ENCODE measurements at regions not wholly inside any gene's neighbourhood (a gene's known extent, or its start where the extent isn't known, plus 50 kb on each side); places are given as distances from the start of the nearest gene placed in this dataset.

DNA sequence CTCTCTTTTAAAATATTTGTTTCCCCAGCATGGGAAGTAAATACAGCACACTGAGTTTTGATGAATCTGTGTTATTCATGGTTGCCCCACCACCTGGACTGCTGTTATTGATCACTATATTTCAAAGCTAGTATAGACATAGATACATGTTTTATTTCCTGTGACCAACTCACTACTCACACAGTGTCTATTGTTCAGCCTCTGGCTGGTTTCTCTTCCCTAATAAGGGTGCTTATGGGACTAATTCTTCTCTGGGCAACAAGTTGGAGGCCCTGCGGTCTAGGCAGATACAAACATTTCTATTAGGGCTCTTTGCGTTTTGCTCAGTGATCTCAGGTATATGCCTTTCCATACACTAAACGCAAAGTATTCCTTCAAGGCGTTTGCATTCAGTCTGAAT, 1191.0 kb upstream of the TMEM132C start:
- TF ChIP-seq, protein P1, sequence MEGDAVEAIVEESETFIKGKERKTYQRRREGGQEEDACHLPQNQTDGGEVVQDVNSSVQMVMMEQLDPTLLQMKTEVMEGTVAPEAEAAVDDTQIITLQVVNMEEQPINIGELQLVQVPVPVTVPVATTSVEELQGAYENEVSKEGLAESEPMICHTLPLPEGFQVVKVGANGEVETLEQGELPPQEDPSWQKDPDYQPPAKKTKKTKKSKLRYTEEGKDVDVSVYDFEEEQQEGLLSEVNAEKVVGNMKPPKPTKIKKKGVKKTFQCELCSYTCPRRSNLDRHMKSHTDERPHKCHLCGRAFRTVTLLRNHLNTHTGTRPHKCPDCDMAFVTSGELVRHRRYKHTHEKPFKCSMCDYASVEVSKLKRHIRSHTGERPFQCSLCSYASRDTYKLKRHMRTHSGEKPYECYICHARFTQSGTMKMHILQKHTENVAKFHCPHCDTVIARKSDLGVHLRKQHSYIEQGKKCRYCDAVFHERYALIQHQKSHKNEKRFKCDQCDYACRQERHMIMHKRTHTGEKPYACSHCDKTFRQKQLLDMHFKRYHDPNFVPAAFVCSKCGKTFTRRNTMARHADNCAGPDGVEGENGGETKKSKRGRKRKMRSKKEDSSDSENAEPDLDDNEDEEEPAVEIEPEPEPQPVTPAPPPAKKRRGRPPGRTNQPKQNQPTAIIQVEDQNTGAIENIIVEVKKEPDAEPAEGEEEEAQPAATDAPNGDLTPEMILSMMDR (IDR thresholded peaks at IDR 0.05; ENCODE audit: low read depth, low read length, missing control alignments): no peak

DNA sequence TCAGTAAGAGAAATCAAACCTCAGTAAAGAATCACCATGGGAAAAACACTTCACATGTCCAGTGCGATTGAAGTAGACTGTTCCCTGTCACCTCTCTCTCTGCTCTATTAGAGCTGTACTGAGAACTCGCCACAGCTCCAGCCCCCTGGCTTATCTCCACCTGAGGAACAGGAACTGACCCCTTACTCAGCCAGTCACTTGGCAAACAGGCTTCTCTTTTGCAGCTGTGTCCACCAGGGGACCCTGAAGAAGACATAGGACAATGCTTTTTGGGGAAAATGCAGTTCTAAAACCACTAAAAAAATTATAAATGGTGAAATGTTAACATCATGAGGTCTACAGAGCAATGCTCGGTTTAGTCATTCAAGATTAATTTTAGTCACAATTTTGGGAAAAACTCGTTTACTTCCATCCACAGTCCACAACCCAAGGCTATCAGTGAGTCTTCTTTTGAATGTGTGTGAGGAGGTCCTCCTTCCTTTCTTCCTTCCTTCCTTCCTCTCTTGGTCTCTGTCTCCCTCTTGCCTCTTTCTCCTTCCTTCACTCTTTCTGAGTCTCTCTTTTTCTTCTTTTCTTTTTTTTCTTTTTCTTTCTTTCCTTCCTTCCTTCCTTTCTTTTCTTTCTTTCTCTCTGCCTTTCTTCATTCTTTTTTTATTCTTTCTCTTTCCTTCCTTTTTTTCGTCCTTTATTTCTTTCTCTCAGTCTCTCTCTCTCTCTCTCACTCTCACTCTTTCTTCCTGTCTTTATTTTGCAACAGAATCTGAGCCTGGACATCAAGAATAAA, 1189.5 kb upstream of the TMEM132C start:
- TF ChIP-seq, protein P1 (IDR thresholded peaks at IDR 0.05; ENCODE audit: low read depth, low read length, missing control alignments): no peak
- H3K4me3 ChIP-seq (replicated peaks; ENCODE audit: low read depth, low read length): no peak overlapping the region
- DNase-seq (ENCODE audit: extremely low read depth, low read depth): no peak

More for the DNA sequence above, 1191.0 kb upstream of the TMEM132C start:
- no peak overlapping the region for H3K4me3 ChIP-seq (replicated peaks; ENCODE audit: low read depth, low read length)
- DNase-seq (ENCODE audit: extremely low read depth, low read depth): no peak

DNA sequence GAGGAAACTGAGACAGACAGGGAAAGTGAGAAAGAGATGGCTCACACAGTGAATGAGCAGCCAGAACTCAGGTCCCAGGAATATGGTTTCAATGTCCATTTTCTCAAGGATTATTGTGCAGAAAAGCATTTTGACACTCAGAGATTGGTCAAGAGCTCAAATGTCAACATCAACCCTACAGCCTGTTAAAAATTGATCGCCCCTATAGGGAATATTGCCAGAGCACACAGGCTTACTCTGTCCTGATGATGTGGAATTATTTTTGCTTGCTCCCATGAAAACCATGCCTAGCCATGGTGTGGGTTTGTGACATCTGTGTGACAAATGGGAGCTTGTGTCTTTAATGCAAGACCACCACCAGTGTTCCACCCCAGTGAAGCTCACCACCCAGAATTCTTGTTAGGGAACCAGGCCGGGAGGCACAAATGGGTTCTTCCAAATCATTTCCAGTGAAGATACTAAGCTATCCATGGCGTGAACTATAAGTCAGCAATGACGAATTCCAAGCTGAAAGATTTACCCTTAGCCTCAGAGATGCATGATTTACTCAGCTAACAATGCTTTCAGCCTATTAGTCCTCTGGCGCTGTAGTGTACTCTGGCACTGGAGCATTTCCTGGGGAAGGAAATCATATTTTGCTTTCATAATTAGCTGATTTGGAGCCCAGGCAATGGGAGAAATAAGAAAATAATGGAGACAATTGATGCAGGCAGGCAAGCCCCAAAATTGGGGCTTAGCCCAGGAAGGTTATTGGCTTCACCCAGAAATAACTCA, 1188.2 kb upstream of the TMEM132C start:
- TF ChIP-seq, protein P1 (IDR thresholded peaks at IDR 0.05; ENCODE audit: low read depth, low read length, missing control alignments): no peak
- H3K4me3 ChIP-seq (replicated peaks; ENCODE audit: low read depth, low read length): no peak overlapping the region
- no peak for DNase-seq (ENCODE audit: extremely low read depth, low read depth)

DNA sequence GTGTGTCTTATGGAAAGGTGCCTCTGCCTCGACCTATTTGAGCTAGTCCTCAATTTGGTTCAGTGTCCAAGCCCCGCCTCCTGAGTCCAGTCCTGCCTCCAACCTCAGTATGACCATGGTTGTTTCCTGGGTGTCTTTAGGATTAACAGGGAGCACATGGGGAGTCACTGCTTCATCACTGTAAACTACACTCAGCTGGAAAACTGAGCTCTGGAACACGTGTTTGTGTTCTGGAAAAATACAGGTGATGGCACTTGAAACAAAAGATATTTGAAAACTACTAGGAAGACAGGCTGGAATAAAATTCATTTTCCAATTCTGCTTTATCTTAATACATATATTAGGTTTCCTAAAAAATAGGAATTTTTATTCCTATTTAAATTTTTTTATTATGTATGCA, 1187.3 kb upstream of the TMEM132C start:
- H3K4me3 ChIP-seq (replicated peaks; ENCODE audit: low read depth, low read length): no peak overlapping the region
- TF ChIP-seq, protein P1 (IDR thresholded peaks at IDR 0.05; ENCODE audit: low read depth, low read length, missing control alignments): no peak
- no peak for DNase-seq (ENCODE audit: extremely low read depth, low read depth)

DNA sequence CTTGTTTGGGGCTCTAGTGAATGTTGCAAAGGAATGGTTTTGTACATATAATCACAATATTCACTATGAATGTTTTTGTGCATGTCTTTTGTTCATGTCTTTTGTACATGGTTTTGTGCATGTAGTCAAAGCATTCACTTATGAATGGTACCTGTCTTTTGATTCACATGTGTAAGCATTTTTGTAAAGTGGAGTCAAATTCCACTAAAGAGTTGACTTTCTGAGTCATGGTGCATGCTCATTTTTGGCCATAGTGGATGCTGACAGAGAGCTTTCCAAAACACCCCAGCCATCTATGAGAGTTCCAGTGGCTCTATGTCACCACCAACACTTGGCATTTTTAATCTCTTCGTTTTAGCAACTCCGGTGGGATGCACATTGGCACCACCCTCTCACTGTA, 1185.9 kb upstream of the TMEM132C start:
- TF ChIP-seq, protein P1 (IDR thresholded peaks at IDR 0.05; ENCODE audit: low read depth, low read length, missing control alignments): no peak
- no peak for DNase-seq (ENCODE audit: extremely low read depth, low read depth)

DNA sequence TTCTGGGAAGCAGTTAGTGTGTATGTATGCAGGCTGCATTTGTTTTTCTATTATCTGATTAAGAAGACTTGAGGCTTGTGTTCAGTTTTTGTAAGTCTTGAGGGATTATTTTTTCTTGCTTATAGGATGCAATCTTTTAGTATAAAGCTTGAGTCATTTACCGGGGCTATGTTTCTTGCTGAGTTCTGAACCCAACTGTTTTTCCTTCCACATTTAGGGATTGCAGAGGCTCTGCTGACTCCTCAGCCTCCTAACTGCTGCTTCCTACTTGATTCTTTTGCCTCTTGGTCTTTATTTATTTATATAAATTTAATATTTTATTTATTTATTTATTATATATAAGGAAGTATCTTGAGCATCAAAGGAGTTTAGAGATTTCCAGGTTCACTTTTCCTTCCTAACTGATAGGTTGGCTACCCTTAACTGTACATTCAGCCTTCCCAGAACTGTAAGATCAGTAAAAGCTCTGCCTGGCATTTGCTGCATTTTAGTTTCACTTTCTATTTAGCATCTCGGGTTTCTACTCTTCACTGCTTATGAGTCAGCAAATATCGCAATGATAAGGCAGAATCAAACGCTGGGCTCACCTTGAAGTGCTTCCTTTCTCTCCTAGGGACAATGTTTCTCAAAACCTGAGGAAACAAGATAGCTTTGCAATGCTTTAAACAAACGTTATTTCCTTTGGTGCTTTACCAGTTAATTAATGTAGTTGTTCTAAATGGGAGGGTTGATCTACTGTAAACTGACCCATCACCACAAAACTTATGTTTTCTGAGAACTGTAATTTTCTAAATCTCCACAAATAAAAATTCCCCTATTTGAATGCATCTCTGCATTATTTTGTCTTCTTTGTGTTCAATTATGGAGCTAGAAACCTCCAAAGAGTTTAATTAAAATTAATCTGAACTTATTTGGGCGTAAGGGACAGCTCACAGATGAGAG, 1183.7 kb upstream of the TMEM132C start:
- TF ChIP-seq, protein P1 (IDR thresholded peaks at IDR 0.05; ENCODE audit: low read depth, low read length, missing control alignments): no peak
- DNase-seq (ENCODE audit: extremely low read depth, low read depth): peak; percentile 50
- peak overlapping the region; percentile 33 for H3K4me3 ChIP-seq (replicated peaks; ENCODE audit: low read depth, low read length)

More for the DNA sequence above, 1185.9 kb upstream of the TMEM132C start:
- H3K4me3 ChIP-seq (replicated peaks; ENCODE audit: low read depth, low read length): no peak overlapping the region
